ENCODE measurements at regions not wholly inside any gene's neighbourhood (a gene's known extent, or its start where the extent isn't known, plus 50 kb on each side); places are given as distances from the start of the nearest gene placed in this dataset.

DNA sequence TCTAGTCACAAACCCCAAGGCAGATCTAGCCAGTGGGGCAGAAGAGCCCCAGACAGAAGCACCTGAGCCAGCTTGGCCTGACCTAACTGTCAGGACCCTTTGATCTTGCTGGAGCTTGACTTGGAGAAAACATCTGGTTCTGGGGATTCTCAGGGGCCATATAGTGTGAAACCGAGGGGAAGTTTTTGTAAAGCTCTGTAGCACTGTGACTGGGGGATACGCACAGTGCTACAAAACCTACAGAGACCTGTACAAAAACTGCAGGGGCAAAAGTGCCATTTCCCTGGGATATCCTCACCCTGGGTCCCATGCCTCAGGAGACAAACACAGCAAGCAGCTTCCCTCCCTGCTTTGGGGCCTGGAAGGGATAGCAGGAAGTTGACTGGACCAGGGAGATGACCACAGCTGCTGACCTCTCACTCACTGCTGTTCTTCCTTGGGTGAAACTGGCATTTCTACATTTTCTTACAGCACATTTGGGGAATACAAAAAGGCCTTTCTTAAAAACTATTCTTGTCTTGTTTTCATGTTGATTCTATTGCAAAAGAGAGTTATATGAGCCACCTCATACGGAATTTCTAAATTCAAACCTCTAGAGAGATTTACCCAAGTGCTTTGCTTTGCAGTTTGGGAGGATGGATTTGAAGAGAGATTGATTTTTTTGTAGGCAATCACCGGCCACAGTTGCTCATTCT lies 140.0 kb downstream of the DAD1 start:
- DNase-seq = no peak

DNA sequence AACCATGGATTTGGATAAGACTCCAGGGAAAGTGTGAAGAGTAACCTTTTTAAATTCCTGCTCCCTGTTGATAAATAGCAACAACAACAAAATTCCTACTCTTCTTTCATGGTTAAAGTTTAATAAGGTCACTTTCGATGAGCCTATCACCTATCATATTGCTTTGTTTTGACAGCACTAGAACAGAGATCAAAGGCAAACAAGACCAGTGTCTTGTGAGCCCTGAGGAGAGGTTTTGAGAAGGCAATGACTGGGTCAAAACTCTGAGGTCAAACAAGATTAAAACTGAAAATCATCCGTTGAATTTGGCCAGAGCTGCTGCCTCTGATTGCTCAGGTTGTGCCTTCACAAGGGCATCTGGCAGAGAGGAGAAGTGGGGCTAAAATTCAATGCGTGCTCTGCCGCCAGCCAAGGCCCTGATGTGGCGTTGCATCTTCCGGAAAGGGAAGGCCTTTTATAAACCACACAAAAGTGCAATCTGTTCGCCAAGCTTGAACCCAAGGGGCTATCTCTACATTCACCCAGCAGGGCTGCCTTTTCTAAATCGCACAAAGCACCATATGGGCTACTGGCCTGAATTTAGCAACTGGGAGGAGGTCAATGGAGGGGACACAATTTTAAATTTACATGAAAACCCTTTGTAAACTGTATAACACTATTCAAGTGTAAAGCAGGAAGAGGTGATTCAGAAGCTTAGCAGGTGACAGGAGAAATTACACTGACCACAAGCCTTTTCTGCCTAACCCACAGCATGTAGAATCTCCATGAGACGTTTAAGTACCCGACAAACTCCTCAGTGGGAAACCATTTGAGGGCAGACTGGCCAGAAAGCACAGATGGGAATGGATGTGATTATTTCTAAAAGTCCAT lies 140.8 kb downstream of the DAD1 start:
- DNase-seq = no peak

DNA sequence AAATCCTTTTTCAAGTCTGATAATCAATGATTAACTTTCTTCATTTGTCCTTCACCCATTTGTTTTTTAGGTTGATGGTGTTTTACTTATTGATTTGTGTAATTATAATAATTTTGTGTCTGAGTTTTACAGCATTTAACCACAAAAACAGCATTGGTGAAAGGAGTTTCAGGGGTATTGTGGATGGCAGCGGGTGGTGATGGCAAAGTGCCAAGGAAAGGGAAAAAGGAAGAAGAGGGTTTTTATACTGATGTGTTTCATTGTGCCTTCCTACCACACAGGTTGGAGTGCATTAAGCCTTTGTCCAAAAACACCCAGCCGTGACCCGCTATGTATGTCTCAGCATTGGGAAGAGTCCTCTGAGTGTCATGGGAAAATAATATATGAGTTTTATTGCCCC lies 150.3 kb downstream of the DAD1 start:
- DNase-seq = no peak

DNA sequence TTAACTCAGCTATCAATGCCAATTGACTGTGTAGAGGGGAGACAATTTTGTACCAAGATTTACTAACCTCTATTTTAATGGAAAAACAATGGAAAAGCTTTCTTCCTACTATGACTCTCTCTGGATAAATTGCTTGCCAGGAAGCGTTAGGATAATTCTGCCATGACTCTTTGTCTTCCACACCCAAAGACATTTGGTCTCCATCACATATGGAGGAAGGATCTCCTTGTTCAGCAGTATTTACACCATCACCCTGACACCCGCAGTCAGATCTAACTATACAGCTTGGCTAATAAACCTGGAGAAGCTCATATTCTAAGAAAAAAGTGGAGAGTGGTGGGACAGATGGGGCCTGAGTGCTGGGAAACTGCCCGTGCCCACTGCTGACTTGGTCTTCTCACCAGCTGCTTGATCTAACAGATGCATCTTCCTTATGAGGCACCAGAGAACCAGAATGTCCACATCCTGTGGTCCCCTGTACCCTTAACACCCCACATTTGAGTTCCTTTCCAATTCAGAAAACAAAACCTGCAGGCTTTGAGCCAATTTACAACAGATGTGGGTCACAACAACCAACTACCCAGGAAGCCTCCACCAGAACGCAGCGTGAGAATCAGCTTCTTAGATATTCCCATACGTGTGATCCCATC lies 154.0 kb downstream of the DAD1 start:
- DNase-seq = no peak

DNA sequence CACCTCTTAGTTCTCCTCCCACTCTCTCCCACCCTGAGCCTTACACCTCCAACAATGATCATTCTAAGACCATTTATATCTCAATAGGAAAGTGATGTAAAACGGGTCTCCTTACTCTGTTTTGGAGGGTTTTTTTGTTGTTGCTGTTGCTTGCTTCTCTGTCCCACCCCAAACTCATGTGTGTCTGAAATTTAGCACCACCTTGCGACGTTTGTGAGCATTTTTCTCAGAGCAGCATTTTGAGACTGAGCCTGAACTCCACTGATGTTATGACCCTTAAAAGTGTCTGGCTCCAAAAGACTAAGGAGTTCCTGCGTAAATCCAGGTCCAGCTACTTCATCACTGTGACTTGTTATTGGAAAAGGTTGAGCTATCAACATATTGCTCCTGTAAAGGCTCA lies 155.0 kb downstream of the DAD1 start:
- no peak for DNase-seq

DNA sequence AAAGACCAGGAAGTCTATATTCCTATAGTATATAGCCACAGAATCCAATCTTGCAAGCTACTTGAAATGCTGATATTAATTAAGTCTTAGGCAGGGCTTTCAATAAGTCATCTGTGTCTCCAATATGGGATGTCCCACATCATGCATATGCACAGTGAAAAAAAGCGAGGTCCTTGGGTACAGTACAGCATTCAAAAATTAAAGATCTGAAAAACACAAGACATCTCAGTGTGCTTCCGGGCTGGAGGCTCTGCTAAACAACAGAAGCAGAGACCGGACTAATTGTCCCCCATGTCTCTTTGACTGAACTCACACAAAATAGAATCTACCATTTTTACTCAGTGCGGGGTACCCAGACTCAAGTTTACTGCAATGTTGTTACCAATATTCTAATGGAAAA lies 156.0 kb downstream of the DAD1 start:
- no peak for DNase-seq

DNA sequence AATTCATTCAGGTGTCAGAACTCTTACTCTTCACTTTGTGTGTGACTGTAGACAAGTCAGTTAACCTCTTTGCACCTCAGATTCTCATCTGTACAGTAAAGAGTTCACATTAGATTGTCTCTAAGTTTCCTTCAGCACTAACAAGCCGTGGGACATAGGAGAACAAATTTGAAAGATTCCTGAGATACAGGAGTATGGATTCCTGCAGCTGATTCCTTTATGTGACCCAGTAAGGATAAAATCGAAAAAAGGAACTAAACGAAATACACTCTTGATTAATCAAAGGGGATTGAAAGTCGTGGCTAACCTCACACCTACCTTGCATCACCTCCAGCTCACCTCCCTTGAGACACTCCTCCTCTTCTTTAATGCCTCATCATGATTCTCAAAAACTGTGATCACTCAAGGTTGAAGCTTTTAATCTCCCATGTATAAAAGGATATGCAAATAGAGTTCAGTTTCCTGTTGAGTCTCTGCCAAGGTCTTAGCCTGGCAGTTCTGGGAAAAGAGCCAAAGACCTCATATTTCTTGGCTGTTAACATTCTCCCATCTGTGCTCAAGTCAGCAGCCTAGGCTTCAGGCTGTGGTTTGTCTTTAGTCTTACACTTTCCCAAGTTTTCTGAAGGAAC lies 156.6 kb downstream of the DAD1 start:
- no peak for DNase-seq

DNA sequence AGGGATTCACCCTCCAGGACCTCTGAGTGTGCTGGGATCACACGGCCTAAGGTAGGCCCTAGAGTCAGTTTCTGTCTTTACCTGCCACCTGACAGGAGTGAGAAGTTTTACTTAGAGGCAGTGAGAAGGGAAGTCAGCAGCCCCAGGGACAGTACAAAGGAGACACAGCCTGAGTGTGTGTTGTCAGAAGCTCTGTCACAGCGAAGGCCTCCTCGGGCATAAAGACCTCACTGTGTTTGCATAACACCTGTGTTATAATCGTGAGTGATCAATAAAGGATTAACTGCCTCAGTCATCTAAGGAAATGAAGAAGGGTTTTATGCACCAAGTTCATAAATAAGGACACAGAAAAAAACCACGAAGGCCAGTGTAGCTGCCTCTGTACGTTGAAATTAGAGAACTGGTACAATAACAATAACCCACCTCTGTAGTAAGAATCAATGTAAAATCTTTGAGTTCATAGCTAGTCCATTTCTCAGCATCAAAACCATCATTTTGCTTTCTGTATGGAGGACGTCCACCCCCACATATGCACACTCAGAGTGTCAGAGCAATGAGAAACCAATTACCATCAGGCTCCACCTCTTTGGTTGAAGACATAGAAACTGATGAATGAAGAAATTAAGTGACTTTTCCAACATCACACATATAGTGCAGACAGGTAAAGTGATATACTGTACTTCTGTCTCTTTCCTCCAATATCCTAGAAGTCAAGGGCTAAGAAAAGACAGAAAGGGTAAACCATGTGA lies 159.3 kb downstream of the DAD1 start:
- DNase-seq = no peak

DNA sequence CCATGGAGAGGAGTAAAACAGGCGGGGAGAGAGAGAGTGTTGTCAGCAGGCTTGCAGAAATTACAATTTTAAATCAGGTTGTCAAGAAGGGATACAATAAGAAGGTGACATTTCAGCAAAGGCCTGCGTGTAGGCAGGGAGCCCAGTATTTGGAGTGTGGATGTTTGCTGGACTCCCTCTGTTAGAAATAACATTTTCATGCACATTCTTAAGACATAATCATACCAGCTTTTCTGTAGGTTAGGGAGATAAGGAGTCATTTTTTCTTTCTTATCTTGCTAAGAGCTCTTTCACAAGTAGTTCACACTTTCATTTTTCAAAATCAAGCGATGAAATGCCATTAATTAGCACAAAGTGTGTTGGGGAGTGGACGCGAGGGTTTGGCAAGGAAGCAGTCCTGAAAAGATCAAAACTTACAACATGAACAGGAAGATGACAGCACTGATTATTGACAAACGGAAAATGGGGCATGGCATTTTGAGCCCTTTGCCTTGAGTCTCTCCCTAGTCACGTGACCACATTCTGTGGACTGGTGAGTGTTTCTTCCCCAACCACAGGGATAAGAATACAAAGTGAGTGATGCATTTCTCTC lies 160.2 kb downstream of the DAD1 start:
- no peak for DNase-seq

DNA sequence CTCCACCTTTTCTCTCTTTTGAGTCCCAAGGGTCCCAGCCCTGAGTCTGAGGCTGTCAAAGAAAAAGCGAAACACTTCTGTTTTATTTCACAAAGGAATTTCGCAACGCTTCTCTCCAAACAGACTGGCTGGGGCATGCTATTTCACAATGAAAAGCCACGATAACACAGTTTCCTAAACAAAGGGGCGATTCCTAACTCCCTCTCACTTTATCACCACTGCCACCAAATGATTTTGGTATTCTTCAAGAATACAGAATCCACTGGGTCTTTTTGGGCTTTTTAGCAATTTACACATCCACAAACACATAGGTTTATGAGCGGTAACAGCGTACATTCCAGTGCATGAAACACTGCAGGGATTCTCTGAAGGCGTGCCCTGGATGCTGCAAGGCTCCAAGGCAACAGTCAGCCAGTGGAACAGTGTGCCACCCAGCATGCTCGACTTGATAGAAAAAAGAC lies 161.2 kb downstream of the DAD1 start:
- no peak for DNase-seq

DNA sequence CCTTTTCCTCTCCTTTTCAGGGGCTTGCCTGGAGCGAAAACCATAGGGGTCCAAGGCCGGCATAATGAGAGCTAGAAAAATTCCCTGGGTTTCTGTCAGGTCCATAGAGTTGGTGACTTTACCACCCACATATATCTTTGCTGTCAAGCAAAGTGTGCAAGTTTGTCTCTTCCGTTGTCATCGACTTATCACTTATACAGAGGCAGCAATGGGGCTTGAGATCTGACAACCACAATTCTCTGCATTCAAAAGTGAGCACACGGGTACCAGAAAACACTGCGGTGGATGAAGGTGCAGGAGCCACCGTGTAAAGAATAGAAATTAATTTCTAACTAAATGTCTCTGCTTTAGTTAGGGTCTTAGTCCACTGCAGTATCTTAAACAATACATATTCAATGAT lies 162.3 kb downstream of the DAD1 start:
- DNase-seq = no peak

DNA sequence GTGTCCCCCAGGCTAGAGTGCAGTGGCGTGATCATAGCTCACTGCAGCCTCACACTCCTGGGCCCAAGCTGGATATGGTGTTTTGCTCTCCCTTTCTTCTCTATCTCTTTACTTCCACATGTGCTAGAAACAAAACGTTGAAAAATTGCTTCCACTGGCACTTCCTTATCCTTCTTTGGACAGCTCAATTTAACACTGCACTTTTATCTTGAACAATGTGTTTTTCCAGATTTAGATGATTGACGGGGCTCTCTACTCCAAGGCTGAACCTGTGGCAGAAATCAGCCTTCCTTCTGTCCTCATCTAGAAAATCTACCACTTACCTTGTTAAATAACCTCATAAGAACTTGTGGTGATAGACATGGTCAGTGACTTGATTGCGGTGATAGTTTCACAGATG lies 165.1 kb downstream of the DAD1 start:
- no peak for DNase-seq

DNA sequence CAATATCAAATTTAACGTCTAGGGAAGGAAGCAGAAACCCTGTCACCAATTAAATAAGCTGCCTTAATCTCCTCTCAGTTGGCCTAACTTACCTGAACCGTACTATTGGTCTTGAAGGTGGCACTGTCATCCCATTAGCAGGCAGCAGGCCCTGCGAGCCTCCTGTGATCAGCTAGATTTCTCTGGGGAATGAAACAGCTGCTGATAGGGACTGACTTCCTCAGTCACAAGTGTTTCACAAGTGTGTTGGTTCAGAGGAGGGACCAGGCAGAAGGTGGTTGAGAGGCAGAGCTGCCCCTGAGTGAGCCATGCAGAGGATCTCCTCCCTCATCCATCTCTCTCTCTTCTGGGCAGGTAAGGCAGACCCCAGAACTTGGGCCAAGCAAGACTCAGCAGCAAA lies 166.8 kb downstream of the DAD1 start:
- DNase-seq = no peak

DNA sequence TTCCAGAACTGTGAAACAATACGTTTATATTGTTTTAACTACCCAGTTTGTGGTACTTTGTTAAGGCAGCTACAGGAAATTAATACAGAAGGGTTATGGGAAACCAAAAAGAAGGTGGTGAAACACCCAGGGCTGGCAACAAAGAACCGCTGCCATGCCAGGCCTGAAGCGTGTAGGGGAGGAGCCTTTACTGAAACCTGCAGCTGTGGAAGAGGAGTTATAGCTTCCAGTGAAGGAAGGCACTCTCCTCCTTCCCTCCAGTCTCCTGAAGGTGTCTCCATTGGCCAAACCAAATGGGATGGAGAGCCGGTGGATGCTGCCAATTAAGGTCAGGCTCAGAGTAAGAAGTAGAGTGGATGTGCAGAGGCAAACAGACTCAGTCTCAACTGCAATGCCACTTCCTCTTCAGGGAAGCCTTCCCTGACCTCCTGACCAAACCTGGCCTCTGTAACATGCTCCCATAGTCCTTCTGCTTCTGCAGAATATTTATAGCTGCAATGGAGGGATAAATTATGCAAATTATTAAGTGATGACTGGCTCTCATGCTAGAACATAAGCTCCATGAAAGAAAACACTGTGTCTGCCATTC lies 168.3 kb downstream of the DAD1 start:
- no peak for DNase-seq

DNA sequence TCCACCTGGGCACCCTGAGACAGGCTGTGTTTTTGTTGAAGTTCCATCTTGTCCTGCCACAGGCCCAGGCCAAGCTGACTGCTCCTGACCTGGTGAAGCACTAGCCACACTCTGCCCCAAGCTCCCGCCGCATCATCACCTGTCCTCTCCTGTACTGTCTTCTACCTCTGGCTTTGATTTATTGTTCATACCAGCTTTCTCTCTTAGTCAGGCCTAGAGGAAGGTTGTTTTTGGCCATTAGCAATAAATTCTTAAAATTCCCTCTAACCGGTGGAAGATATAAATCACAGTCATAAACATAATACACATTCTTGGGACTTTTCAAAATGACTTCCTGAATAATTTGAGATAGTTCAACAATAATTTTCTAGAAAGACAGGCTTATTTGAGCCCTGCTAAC lies 169.4 kb downstream of the DAD1 start:
- no peak for DNase-seq

DNA sequence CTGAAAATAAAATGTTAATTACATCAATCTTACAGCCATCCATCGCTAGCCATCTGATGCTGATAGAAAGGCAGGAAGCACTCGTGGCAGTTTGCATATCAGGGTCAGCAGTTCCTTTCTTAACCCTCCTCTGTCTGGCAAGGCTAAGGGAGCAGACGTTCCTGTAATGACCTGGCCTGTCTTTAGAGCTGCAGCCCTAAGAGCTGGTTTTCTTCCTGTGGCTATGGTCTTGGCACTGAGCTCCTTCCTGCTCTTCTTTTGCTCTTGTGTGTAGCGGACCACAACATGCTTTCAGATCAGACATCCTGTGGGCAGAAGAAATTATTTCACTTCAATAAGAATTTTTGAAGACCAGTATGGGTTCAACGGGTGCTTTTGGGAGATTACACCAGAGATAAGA lies 170.4 kb downstream of the DAD1 start:
- no peak for DNase-seq

DNA sequence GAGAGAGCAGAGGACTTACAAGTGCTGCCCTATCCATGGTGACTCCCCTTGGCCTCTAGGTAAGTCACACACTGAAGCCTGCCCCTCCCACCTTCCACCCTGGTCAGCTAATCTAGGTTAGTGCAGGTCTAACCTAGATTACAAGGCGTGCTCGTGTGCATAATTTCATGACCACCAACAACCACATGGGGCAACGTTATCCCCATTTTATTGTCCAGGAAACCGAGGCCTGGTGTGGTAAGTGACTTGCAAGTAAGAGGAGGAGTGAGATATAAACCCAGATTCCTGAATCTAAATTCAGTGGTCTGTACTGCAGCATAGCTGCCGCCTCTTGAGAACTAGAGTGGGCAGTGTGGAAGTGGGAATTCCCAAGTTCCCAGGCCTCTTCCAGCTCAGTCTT lies 171.1 kb downstream of the DAD1 start:
- DNase-seq = no peak

DNA sequence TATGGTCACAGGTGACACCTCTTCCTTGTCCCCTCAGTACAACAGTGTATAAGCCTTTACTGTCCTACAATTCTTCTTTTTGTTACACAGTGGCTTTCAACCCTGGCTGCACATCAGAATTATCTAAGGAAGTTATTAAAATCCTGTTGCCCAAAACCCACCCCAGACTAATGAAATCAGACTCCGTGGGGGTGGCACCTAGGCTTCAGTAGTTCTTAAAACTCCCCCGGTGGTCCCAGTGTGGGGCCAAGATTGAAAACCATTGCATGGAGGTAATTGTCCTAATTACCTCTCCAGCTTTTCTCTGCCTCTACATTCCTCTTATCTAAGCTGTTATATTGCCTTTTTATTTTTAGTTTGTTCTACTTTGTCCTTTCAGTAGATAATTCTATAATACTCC lies 172.8 kb downstream of the DAD1 start:
- no peak for DNase-seq

DNA sequence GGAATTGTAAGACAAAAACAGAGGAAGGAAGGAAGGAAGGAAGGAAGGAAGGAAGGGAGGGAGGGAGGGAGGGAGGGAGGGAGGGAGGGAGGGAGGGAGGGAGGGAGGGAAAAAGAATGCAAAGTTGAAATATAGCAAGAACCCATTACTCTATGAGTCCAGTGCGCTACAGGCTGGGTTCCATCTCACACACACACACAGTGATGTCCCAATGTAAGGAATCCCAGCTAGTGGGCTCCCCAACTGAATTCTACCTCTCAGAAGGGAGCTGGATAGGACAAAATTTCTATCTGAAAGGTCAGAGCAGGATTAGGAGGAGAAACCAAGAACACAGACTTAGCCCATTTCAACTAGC lies 173.4 kb downstream of the DAD1 start:
- no peak for DNase-seq

DNA sequence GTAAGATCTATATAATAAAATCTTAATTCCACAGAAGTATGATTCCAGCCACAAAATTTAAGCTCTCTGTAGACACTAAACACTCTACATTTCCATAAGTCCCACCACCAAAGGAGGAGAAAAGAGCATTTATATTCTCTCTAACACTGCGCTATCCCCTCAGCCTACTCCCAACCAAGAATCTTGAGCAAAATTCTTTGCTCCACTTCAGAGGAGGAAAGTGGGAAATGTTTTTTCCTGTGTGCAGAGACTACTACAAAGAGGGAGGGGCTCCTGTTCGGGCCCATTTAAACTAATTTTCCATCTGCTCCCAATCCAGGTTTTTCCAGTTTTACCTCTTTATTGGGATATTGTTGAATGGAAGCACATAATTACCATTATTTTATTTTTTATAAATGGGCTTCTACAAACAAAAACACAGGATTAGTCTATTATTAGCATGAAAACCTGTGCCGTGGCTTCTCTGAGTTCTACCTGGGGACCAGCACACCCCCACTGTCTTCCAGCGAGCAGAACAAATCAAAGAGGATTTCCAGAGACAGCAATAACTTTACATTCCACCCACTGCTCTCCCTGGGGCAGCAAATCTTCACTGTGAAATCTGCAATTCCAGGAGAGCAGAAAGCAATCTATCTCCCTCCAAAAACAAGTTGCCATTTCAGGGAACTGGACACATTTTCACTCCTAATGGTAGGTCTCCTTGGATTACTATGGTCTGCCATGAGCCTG lies 174.0 kb downstream of the DAD1 start:
- DNase-seq = no peak

DNA sequence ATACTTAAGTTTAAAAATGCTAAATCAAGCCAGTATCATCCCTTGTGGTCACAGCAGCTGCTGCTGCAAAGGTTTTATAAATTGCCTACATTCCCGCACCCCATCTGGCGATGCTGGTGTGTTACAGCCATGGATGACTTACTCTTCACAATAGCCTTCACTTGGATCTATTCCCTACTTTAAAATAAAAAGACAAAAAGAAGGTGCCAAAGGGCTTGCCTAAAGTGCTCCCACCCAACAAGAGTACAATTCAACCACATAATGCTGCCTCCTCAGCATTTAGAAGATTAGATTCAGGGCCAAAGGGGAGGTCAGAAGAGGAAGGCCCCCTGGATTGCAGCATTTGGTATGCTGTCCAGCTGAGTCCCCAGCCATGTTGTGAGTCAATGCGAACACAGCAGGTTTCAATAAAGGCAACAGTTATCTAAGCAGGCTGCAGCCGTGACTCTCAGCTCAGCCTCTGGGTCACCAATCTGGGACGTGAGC lies 176.1 kb downstream of the DAD1 start:
- DNase-seq = no peak
